ENCODE measurements at regions not wholly inside any gene's neighbourhood (a gene's known extent, or its start where the extent isn't known, plus 50 kb on each side); places are given as distances from the start of the nearest gene placed in this dataset.

GRCh38 chr2:228613133-228613850, 431.8 kb upstream of the SPHKAP start:
- TF ChIP-seq EZH2 (IDR thresholded peaks at IDR 0.05; ENCODE audit: insufficient read depth, poor library complexity, severe bottlenecking) (no peak), EZH2phosphoT487 (IDR thresholded peaks at IDR 0.05; ENCODE audit: insufficient read depth, low read depth) (no peak)
